HG02610 (cell line): ENCODE measurements at regions not wholly inside any gene's neighbourhood (a gene's known extent, or its start where the extent isn't known, plus 50 kb on each side); places are given as distances from the start of the nearest gene placed in this dataset.

Experiments used
- ATAC-seq: cut with Tn5 transposase; IDR thresholded peaks from one replicate; pipeline ENCODE4 v1.9.1; 2021; ENCODE audit warnings: mild to moderate bottlenecking, moderate library complexity; ENCODE audit not compliant: unreplicated experiment

DNA sequence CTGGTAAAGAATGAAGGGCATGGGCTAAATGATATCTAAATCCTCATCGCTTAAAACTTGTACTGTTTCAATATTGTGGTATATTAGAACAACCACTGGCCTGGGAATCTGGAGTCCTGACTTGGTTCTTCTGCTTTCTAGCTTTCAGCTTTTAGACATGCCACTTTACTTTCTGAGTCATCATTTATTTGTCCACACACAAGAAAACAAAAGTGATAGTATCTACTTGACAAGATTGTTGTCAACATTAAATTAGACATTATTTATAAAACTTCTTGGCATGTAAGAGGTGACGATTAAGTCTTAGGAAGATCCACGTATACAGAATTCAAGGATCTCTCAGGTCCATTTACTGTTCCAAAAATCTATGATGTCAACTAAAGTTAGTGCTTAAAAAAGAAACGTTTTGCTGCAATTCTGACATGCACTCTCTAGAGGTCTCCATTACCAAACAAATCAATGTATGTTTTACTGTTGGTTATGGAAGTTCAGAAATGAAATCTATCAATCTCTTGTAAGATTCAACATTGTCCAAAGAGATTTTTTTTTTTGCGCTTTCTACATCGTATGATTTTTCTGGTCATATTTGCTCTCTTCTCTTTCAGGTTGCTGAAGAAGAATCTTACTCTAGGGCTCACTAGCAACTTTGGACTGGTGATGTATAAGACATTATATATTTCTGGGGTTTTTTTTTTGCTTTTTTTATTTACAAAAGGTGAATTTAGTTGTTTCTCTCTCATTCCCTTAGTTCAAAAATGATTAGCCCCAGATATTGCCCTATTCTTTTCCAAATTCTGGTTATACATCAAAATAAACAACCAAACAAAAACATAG, 53.6 kb upstream of the DYNC1I1 start:
- ATAC-seq = no peak

DNA sequence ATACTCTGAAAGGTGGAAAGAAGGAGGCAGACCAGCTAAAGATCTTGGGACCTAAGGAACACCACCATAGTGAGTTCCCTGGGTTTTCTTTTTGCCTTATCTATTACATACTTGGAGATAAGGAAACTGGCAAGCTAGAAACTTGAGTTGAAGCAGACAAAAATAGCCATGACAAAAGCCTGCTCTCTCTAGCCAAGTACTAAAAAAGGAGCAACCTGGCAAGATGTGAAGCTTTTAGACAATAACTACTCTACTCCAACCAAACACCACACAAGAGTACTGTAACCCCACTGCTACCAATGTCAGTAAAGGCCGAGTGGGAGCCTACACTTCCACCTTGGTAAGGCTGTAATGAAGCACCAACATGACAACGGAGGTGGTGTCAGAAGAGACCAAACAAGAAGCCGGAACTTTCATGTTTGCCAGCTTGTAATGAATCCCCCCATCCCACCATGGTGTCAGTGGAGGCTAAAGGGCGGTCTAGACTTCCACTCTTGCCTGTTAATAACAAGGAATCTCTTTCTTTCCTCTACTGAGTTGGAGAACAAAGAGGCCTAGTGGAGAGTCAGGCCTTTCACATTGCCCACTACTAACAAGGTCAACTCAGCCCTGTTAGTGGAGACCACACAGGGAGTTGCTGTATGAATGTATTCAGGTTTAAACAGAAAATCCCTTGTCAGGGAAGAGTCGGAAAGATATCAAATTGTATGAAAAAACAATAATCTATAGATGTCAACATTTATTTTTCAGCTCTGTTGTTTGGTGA, 55.8 kb upstream of the DYNC1I1 start:
- ATAC-seq = no peak

DNA sequence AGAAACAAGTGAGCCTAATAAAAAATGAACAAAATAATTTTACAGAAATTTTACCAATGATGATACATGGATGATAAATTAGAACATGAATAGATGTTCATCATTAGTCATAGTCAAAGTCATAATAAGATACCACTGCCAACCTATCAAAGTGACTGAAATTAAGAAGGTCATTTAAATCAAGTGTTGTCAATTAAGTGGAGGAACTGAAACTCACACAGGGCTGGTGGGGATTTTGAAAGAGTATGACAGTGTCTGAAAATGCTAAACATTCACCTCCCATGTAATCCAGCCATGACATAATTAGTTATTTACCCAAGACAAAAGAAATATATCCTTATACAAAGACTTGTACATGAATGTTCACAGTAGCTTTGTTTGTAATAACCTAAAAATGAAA, 57.1 kb upstream of the DYNC1I1 start:
- peak; percentile 97 for ATAC-seq

DNA sequence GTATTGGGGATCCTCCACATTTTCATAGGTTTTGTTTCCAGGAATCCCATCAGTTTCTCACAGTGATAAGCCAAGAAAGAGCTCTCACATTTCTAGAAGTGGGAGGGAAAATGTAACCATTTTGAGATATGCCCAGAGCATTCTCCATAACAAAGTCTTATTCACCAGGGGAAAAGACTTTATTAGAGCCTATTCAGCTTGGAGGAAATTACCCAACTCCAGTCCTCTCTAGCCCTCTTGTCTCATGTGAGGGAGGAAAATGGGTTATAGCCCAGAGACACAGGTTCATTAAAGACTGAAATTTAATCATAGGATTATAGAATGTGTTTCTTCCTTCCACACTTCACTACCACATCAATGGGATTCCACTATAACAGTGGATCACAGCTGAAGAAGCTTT, 61.6 kb upstream of the DYNC1I1 start:
- no peak for ATAC-seq

DNA sequence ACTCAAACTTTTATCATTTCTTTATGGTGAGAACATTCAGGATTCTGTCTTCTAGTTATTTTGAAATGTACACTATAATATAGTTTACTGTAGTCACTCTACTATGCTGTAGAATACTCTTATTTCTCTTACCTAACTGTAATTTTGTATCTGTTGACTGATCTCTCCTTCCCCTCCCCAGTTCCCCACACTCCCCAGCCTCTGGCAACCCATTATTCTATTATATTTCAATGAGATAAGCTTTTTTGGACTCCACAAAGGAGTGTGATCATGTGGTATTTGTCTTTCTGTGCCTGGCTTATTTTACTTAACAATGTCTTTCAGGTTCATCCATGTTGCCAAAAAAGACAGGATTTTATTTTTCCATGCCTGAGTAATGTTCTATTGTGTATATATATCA, 71.4 kb upstream of the DYNC1I1 start:
- ATAC-seq = no peak

DNA sequence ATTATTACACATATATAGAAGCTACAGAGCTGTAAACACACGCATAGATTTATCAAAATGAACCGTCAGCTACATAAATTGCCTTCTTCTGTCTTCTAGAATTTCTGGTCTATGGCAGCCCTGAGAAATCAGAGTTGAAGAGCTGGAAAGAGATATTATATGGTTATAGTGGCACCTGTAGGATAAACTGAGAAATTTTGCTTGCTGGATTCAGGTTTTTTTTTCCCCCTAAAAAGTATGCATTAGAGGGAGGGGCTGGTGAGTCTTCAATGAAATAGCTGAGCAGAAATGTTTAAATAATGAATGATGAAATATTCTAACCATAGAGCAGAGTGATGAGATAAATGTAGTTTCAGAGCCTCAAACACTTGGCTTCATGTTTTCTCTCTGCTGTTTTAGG, 78.0 kb upstream of the DYNC1I1 start:
- ATAC-seq = no peak

DNA sequence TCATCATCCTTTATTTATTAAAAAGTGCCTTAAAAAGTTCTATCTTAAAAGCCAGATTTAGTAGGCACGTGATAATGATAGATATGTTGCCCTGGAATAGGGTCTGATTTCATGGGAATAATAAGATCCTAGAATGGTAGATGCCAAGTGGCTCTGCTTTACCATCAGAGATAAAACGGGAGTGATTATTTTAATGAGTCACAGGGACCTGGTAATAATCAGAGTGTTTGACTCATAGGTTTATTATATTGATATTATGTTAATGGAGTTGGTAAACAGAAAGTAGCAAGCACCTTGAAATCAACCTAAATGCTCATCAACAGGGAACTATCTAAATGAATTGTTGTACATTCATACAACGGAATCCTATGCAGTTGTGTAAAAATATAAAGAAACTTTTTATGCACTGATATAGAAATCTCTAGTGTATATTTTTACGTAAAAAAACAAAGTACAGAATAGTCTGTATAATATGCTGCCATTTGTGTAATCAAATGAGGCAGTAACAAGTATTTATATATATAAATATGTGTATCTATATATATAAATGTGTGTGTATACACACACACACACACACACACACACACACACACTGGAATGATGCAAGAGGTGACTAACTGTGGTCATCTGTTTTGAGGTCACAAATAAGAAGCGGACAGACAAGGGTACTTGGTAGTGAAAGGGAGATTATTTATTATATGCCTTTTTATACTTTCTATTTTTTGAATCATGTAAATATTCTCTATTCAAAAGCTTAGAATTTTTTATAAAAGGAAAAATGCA, 78.6 kb upstream of the DYNC1I1 start:
- ATAC-seq = no peak

DNA sequence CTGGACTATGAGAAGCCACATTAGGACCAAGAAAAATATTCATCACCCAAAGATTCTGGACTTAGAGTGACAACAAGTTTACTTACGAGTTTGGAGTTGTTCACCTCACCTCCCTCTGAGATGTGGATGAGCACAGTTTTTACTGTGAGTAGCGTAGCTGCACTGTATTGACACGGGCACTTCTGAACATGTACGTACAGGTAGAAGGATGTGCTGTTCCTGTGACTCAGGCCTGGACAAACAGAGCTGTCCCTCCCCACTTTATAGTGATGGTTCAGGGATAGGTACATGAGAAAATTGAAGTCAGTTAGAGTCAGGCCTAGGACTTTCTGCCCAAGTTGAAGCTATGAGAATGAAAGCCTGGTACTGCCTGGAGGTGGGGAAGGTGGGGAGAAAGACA, 80.9 kb upstream of the DYNC1I1 start:
- ATAC-seq = no peak

DNA sequence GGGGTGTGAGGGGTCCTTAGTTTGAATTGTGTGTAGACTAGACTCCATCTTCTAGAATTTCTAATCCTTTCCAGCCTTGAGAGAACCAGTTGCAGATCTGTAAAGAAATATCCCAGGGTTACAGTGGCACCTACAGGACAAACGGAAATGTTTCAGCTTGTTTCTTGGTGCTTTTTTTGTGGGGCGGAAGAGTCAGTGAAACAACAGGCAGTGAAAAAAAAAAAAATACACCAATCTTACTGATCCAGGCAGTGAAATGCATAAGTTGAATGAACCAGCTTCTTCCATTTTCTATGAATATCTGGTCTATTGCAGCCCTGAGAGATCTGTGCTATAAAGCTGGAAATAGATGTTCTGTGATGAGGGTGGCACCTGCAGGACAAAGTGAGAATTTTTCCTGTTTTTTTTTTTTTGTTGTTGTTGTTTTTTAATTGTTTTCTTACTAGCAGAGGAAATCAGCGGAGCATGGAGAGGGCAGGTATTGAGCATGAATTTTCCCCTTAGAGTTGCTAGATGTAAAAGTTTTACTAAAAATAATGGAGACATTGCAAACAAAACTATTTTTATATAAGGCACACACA, 81.9 kb upstream of the DYNC1I1 start:
- ATAC-seq = peak; percentile 83

DNA sequence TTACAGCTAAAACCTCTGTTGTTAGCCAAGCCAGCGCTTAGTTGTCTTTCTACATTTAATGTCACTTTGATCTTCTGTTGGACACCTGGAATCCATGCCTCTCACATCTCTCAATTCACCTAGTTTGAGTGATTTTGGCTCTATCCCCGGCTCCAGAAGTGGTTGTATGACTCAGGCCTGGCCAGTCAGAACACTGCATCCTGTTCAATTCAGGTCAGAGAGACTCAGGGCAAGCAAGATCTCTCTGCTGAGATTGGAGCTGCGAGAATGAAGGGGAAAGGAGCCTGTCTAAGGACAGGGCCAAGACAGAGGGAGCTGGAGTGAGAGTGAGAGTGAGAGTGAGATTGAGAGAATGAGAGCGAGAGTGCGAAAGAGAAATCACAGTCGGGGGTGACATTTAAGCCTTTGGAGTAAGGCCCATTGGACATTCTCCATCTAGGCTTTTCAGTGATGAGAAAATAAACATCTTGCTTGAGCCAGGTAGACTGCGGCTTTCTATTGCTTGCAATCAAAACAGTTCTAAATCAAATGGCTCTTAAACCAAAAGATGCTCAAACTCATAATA, 83.3 kb upstream of the DYNC1I1 start:
- ATAC-seq = no peak

DNA sequence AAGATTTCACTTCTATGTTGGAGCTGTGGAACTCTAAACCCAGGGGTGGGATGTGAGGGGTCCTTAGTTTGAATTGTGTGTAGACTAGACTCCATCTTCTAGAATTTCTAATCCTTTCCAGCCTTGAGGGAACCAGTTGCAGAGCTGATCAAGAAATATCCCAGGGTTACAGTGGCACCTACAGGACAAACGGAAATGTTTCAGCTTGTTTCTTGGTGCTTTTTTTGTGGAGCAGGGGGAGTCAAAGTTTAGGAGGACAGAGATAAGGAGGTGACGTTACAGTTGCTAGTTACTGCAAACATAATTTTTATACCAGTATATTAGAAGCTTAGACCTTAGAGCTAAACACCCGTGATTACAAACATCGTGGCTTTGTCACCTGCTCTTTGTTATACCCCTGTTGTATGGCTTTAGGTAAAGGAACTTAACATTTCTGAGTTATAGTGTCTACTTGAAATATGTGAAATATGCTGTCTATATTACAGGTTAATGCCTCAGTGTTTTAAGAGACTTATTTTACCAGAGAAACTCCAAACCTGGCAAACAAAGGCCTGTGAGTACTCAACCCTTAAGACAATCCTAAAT, 84.5 kb upstream of the DYNC1I1 start:
- ATAC-seq = no peak

DNA sequence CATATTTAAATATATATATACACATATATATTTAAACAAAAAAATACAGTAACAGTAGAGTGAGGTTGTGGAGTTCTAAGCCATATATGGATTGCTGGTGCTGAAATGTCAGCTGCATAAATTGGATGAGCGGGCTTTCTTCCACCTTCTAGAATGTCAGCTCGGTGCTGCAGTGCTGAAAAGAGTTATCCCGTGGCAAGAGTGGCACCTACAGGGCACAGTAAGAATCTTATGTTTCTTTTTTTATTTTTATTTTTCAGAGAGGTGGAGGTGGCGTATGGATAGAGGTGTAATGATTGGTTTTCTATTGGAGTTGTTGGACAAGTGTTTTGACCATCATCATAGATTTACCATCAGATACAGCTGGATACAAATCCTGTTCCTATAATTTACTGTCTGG, 86.2 kb upstream of the DYNC1I1 start:
- no peak for ATAC-seq

DNA sequence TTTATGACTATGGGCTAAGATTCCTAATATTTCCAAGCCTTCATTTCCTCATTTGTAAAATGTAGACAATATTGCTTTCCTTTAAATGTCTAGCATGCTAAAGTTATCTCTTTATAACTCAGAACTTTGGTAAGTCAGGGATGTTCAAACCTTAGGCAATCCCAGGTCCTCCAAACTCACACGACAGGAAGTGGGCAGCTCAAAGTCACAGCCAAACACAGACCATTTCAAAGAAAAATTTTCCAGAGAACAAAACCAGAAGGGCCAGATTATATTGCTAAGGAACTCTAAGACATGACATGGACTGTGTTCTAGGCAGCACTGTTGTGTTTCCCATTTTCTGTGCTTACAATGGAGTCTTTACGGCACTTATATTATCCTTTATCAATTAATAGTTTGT, 87.8 kb upstream of the DYNC1I1 start:
- ATAC-seq = no peak

DNA sequence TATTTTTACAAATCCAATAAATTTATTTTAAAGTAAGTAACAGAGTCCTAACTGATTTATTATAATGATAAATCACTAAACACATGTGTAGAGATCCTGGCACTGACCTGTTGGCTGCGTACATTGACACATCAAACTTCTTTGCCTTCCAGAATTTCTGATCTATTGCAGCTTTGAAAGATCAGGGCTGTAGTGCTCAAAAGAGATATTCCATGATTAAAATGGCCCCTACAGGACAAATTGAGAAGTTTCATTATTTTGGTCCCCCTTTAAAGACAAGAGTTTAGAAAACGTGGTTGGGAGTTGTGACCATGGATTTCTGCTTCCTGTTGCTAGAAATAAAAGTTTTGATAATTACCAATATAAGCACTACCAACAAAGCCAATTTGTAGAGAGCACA, 87.7 kb upstream of the PDK4 start:
- ATAC-seq = no peak

DNA sequence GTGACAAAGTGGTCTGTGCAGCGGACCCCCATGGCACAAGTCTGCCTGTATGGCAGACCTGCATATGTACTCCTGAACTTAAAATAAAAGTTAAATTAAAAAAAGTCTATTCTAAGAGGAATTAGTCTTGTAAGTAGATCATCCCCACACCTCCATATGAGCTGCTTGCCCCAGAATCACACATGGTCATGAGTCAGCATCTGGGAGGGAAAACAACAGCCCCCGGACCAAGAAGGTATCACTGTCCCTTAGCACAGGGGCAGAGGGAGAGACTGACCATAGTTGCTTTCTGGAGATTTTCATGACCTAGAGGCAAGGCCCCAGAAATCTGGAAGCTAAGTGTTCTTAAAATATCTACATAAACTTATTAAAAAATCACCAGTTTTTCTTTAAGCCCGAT, 86.6 kb upstream of the PDK4 start:
- no peak for ATAC-seq

DNA sequence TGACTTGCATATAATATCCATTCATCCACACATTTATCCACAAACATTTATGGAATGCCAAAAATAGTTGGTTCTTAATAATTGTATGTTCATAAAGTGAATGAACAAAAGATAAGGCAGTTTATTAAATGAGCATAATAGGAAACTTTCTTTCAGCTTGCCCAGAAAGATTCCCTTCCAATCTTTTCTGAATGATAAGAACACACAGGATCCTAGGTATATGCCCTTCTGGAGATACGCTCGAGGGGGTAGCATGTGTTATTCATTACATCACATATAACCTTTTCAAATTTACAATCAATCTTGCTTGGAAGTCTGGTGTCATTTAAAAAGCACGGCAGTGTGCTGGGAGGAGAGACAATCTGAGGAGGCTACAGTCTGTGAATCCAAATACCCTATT, 80.4 kb upstream of the PDK4 start:
- no peak for ATAC-seq

DNA sequence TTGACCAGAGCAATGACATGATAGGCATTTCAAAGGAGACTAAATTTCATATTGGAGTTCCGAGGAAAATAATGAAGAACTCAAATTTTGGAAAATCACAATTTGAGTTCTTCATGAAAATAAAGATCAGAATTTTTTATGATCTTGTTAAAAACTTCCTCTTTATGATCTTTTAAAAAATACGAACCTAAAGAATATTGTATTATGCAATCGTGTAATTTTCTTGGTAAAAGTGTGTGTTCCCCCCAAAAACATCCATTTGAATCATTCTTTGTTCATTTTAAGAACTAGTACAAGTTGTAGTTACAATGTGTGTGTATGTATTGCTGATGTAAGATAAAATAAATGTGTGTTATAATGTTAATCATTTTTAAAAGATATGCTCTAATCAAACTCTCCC, 79.3 kb upstream of the PDK4 start:
- no peak for ATAC-seq

DNA sequence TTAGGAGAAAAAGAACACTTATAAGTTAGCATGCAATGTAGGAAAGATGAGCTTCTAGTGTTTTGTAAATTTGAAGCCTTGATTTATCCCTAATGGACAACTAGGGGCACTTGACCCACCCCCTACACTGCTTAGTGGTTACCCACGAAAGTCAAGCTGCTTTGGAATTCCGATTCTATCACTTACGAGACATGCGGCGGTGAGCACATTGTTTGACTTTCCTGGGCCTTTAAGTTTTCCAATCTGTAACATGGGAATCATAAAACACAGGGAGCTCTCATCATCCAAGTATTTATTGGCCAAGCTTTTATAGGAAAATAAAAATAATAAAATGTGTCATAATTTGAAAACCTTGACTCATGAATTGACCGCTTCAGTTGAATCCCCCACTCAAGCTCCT, 78.7 kb upstream of the PDK4 start:
- no peak for ATAC-seq

DNA sequence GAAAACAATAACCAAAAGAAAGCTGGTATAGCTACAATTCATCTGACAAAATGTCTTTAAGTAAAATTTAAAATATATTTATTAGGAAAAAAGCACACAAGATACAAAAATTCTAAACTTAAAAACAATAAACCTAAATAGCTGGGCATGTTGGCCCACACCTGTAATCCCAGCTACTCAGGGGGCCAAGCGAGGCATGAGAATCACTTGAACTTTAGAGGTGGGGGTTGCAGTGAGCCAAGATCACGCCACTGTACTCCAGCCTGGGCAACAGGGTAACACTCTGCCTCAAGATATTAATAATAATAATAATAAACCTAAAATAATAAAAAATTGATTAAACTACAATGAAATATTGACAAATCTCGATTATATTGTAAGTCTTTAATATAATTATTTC, 77.8 kb upstream of the PDK4 start:
- no peak for ATAC-seq

DNA sequence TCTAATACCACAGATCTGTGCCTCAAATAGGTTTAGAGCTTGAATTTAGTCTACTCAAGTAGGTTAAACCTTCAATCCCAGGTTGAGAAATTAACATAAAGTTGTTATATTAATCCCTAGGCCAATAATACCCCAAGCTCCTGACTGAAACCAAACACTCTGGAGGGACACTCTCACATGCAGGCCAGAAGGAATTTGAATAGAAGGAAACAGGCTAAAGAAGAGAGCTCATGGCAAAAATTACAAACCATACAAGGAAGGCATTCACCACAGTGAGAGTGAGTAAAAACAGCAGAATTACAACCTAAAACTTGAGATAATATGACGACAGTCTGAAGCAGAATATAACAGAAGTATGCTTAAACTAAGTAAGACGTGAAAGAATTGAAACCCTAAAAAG, 76.1 kb upstream of the PDK4 start:
- no peak for ATAC-seq

DNA sequence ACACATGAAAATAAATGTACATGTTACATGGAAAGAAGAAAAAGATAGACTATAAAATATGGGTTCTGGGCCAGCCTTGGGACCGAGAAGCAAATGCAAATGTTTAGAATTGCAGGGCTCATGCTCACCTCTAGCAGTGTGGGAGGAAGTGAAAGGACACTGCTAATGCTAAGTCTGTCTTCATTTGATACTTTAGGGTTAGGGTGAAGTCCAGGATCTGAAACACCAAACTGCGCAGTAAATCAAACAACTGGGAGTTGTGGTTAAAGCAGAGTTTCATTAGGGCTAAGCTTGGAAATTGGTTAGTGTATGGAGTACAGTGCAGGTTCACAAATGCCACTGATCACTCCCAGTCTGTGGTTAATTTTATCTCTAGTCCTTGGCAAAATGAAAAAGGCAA, 73.2 kb upstream of the PDK4 start:
- no peak for ATAC-seq
